ENCODE measurements at regions not wholly inside any gene's neighbourhood (a gene's known extent, or its start where the extent isn't known, plus 50 kb on each side); places are given as distances from the start of the nearest gene placed in this dataset.

DNA sequence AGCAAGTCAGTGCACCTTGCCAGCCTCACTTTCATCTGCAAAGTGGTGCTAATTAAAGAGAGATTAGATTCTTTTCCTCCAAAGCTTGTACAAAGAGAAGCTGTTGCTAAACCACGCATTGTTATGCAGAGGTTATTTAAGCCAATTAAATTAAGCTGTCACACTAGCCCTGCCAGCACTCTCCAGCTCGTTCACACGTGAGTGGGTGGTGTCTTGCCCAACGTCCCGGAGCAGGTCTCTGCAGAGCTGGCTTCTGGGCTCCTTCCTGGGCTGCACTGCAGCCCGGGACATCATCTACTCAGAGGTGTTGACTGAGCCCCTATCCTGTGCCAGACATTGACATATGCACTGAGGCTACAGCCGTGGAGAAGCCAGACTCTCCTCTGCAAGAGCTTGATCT is 401.6 kb upstream of the SULF2 start:
- Mint-ChIP-seq H3K4me3 (ENCODE audit: low read depth) (no peak overlapping the region), H3K9me3 (no peaks in the 10 kb centered on the region), H3K27me3 (ENCODE audit: low read depth) (no peaks in the 10 kb centered on the region), H3K27ac (no peak overlapping the region), H3K4me1 (ENCODE audit: low read depth) (no peaks in the 10 kb centered on the region), H3K36me3 (ENCODE audit: low read depth) (no peaks in the 10 kb centered on the region)
- intact Hi-C loops (cut with micrococcal nuclease) = no loop called here
- no peak for DNase-seq (ENCODE audit: low spot score)

DNA sequence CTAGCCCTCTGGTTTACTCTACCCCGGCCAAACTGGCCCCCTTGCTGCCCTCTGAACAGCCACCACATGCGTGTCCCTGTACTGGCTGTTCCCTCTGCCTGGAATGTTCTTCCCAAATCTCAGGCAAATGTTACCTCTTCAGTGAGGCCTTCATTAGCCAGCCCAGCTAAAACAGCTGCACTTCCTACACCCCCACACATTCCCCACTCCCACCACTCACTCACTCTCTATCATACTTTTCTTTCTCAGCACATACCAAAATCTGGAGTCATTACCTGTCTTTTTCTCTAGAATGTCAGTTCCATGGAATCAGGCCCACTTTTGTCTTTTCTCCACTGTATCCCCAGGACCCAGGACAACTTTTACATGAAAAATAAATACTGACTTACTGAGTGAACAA is 401.2 kb upstream of the SULF2 start:
- Mint-ChIP-seq H3K36me3 (ENCODE audit: low read depth) (no peaks in the 10 kb centered on the region), H3K9me3 (no peaks in the 10 kb centered on the region), H3K27me3 (ENCODE audit: low read depth) (no peaks in the 10 kb centered on the region), H3K4me3 (ENCODE audit: low read depth) (no peak overlapping the region), H3K27ac (no peak overlapping the region), H3K4me1 (ENCODE audit: low read depth) (no peaks in the 10 kb centered on the region)
- DNase-seq (ENCODE audit: low spot score) = no peak
- intact Hi-C loops (cut with micrococcal nuclease) = no loop called here

DNA sequence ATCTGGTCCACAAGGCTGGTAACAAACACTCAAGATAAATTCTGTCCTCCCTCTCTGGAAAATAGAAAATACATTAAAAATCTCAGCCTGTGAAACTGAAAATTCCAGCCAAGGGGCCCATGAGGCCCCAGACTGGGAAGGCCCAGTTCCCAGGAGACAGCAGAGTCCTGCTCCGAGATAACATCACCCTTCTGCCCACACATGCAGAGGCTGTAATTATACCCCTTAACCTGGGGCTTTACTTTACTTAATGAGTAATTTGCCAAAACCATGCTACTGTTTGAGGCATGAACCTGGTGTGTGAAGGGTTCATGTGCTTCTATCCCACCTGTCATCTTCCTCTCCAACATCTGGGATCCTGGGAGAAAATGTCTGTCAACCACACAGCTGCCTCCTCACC is 398.9 kb upstream of the SULF2 start:
- no peak for DNase-seq (ENCODE audit: low spot score)
- H3K36me3 Mint-ChIP-seq (ENCODE audit: low read depth) = no peaks in the 10 kb centered on the region
- no peaks in the 10 kb centered on the region for H3K4me1 Mint-ChIP-seq (ENCODE audit: low read depth)
- no peaks in the 10 kb centered on the region for H3K9me3 Mint-ChIP-seq
- intact Hi-C loops (cut with micrococcal nuclease) = no loop called here
- H3K27ac Mint-ChIP-seq = no peak overlapping the region
- no peaks in the 10 kb centered on the region for H3K27me3 Mint-ChIP-seq (ENCODE audit: low read depth)
- no peak overlapping the region for H3K4me3 Mint-ChIP-seq (ENCODE audit: low read depth)

DNA sequence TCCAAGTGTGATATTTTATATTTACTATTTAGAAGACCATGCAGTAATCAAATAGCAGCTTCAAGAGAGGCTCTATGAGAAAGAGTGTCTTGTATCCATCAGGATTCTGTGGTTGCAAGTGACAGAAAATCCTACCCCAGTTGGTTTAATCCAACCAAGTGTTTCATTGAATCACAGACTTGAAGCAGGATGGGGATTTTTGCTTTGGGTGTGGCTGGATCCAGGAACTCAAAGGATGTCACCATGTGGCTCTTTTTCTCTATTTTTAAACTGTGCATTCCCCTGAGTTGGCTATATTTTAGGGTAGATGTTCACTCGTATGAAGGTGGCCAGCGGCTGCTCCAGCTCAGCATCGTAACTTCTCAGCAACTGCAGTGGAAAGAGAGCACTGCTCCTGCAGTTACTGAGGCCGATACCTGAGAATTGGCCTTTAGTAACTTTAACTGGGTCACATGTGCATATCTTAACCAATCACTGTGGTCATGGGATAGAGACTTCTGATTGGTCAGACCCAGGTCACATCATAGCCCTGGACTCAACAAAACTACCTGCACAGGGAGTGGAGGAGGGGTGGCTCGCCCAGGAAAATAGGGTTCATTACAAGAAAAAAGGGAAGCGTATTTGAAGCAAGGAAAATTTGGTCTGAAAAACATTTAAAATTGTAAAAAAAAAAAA is 396.1 kb upstream of the SULF2 start:
- Mint-ChIP-seq H3K4me1 (ENCODE audit: low read depth) (no peaks in the 10 kb centered on the region), H3K36me3 (ENCODE audit: low read depth) (no peaks in the 10 kb centered on the region)
- DNase-seq (ENCODE audit: low spot score) = no peak

DNA sequence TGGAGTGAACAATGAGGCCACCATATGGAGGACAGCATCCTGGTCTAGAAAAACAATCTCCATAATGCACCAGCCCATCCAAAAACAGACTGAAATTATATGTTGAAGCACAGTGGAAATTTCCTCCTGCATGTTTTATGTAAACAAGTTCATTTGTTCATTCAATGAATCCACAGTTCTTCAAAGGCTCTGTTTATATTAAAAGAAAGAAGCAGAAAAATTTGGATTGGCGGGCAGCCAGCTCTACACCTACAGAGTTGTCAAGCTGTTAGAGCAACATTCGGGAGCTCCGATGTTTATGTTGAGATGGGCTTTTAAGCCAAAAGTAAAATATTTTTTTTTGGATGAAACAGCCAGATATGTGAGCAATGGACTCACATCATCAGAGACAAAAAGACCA is 395.3 kb upstream of the SULF2 start:
- intact Hi-C loops (cut with micrococcal nuclease) = no loop called here
- H3K27me3 Mint-ChIP-seq (ENCODE audit: low read depth) = no peaks in the 10 kb centered on the region
- no peaks in the 10 kb centered on the region for H3K9me3 Mint-ChIP-seq
- no peaks in the 10 kb centered on the region for H3K36me3 Mint-ChIP-seq (ENCODE audit: low read depth)
- no peaks in the 10 kb centered on the region for H3K4me1 Mint-ChIP-seq (ENCODE audit: low read depth)
- no peak for DNase-seq (ENCODE audit: low spot score)
- H3K4me3 Mint-ChIP-seq (ENCODE audit: low read depth) = no peak overlapping the region
- H3K27ac Mint-ChIP-seq = no peak overlapping the region

More for the DNA sequence above, 396.1 kb upstream of the SULF2 start:
- no peak overlapping the region for H3K27ac Mint-ChIP-seq
- H3K4me3 Mint-ChIP-seq (ENCODE audit: low read depth) = no peak overlapping the region
- intact Hi-C loops (cut with micrococcal nuclease) = no loop called here
- H3K9me3 Mint-ChIP-seq = no peaks in the 10 kb centered on the region
- H3K27me3 Mint-ChIP-seq (ENCODE audit: low read depth) = no peaks in the 10 kb centered on the region

DNA sequence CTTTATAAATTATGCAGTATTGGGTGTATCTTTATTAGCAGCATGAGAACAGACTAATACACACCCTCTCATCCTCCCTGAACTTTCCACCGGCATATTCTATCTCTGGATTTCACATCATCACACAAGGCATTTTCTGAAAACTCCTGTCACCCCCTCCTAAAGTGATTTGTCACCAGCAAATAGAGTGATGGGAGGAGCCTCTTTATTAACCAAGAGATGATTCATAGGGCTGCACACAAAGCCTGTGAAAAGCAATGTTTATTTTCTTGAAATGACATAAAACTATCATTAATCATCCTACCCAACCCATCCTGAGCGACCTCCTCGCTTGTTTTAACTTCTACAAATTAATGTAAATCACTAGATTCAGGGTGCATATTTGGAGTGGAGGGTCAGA is 394.7 kb upstream of the SULF2 start:
- no peaks in the 10 kb centered on the region for H3K27me3 Mint-ChIP-seq (ENCODE audit: low read depth)
- no peaks in the 10 kb centered on the region for H3K4me1 Mint-ChIP-seq (ENCODE audit: low read depth)
- no peak overlapping the region for H3K27ac Mint-ChIP-seq
- H3K4me3 Mint-ChIP-seq (ENCODE audit: low read depth) = no peak overlapping the region
- no peaks in the 10 kb centered on the region for H3K9me3 Mint-ChIP-seq
- H3K36me3 Mint-ChIP-seq (ENCODE audit: low read depth) = no peaks in the 10 kb centered on the region
- DNase-seq (ENCODE audit: low spot score) = no peak
- intact Hi-C loops (cut with micrococcal nuclease) = no loop called here

DNA sequence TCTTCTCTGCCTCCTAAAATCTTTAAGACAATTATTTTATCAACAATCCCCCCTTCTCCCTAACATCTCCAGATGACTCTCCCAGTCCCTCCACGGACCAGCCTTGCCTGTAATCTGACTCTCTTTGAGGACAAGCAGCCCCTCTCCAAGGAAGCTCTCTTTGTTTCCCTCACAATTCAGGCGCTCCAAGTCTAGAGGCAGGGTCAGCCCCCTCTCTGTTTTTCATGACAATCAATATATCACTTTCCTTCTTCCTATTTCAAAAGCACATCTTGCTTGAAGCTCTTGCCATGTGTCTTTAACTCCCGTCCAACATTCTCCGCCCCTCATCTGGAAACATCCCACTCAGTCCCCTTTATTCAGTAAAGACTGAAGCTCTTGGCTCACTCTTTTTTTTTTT is 393.4 kb upstream of the SULF2 start:
- Mint-ChIP-seq H3K9me3 (no peaks in the 10 kb centered on the region), H3K4me1 (ENCODE audit: low read depth) (no peaks in the 10 kb centered on the region), H3K36me3 (ENCODE audit: low read depth) (no peaks in the 10 kb centered on the region), H3K27me3 (ENCODE audit: low read depth) (no peaks in the 10 kb centered on the region), H3K27ac (no peak overlapping the region), H3K4me3 (ENCODE audit: low read depth) (no peak overlapping the region)
- intact Hi-C loops (cut with micrococcal nuclease) = no loop called here
- no peak for DNase-seq (ENCODE audit: low spot score)

DNA sequence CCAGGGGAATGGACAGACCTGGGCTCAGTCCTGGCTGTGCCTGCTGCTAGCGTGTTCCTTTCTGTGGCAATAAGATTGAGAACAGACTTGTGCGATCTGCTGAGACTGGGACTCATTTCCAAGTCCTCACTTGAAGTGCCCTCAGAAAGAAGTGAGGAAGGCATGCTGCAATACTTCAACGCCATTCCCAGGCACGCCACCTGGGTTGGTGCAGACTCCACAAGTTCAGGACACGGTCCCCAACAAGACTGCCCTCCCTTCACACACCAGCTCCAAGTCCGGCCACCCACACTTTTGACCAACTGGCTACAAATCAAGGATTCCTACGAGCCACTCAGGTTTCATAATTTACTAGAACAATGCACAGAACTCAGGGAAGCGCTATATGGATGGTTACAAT is 391.8 kb upstream of the SULF2 start:
- intact Hi-C loops (cut with micrococcal nuclease) = no loop called here
- no peaks in the 10 kb centered on the region for H3K9me3 Mint-ChIP-seq
- no peaks in the 10 kb centered on the region for H3K27me3 Mint-ChIP-seq (ENCODE audit: low read depth)
- DNase-seq (ENCODE audit: low spot score) = no peak
- no peaks in the 10 kb centered on the region for H3K4me1 Mint-ChIP-seq (ENCODE audit: low read depth)
- H3K36me3 Mint-ChIP-seq (ENCODE audit: low read depth) = no peaks in the 10 kb centered on the region
- no peak overlapping the region for H3K27ac Mint-ChIP-seq
- H3K4me3 Mint-ChIP-seq (ENCODE audit: low read depth) = no peak overlapping the region

DNA sequence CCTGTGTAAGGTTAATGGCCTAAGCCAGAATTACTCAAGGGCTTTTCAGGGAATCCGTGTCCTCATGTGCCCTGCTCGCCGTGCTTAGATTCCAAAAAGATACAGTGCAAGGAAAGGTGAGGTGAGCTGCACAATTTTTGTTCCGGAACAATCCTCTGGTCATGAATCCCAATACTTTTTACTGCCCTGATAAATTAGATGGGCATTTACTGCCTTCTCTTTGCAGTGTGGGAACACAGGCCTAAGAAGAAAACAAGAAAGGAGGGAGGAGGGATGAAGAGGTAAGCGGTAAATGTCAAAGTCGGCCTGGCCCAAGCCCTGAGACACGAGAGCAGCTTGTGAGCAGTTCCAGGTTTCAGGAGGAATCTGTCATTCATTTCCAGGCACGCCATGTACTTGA is 390.9 kb upstream of the SULF2 start:
- no peak overlapping the region for H3K4me3 Mint-ChIP-seq (ENCODE audit: low read depth)
- H3K27me3 Mint-ChIP-seq (ENCODE audit: low read depth) = no peaks in the 10 kb centered on the region
- intact Hi-C loops (cut with micrococcal nuclease) = no loop called here
- no peak for DNase-seq (ENCODE audit: low spot score)
- no peaks in the 10 kb centered on the region for H3K4me1 Mint-ChIP-seq (ENCODE audit: low read depth)
- H3K36me3 Mint-ChIP-seq (ENCODE audit: low read depth) = no peaks in the 10 kb centered on the region
- H3K27ac Mint-ChIP-seq = no peak overlapping the region
- no peaks in the 10 kb centered on the region for H3K9me3 Mint-ChIP-seq

DNA sequence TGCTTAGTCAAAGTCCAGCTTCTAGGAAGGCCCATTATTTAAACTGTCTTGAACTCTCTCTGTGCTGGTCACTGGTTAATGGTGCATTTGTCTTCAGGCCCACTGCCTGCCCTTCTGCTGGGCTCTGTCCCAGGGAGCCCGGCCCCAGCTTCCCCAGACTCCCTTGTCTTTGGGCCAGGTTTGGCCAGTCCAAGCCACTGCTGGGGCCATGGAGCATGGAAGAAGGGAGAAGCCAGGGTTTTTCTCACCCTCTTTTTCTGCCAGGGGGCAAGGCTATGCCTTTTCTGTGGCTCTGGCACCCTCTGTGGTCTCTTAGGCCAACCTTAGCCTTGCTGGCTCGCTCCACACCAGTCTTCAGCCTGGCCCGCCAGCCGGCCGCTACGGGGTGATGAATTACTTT is 390.0 kb upstream of the SULF2 start:
- intact Hi-C loops (cut with micrococcal nuclease) = no loop called here
- Mint-ChIP-seq H3K4me1 (ENCODE audit: low read depth) (no peaks in the 10 kb centered on the region), H3K4me3 (ENCODE audit: low read depth) (no peak overlapping the region), H3K36me3 (ENCODE audit: low read depth) (no peaks in the 10 kb centered on the region), H3K9me3 (no peaks in the 10 kb centered on the region), H3K27ac (no peak overlapping the region), H3K27me3 (ENCODE audit: low read depth) (no peaks in the 10 kb centered on the region)
- no peak for DNase-seq (ENCODE audit: low spot score)

DNA sequence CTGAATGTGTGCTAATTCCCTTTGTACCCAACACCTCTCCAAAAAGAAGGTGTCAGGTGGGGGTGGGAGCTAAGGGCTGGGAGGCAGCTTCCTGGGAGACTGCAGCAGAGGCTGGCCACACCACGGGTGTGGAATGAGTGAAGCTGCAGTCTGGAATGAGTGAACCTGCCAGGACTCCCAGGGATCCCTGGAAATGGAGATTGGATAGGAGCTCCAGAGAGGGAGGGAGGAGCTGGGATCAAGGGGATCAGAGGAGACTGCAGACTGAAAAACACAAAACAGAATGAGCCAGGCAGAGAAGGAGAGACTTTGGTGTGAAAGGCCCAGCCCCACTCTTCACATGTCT is 387.0 kb upstream of the SULF2 start:
- H3K27ac Mint-ChIP-seq = no peak overlapping the region
- H3K9me3 Mint-ChIP-seq = no peaks in the 10 kb centered on the region
- no peak for DNase-seq (ENCODE audit: low spot score)
- no peaks in the 10 kb centered on the region for H3K27me3 Mint-ChIP-seq (ENCODE audit: low read depth)
- no peak overlapping the region for H3K4me3 Mint-ChIP-seq (ENCODE audit: low read depth)
- intact Hi-C loops (cut with micrococcal nuclease) = no loop called here
- H3K36me3 Mint-ChIP-seq (ENCODE audit: low read depth) = no peaks in the 10 kb centered on the region
- no peaks in the 10 kb centered on the region for H3K4me1 Mint-ChIP-seq (ENCODE audit: low read depth)

DNA sequence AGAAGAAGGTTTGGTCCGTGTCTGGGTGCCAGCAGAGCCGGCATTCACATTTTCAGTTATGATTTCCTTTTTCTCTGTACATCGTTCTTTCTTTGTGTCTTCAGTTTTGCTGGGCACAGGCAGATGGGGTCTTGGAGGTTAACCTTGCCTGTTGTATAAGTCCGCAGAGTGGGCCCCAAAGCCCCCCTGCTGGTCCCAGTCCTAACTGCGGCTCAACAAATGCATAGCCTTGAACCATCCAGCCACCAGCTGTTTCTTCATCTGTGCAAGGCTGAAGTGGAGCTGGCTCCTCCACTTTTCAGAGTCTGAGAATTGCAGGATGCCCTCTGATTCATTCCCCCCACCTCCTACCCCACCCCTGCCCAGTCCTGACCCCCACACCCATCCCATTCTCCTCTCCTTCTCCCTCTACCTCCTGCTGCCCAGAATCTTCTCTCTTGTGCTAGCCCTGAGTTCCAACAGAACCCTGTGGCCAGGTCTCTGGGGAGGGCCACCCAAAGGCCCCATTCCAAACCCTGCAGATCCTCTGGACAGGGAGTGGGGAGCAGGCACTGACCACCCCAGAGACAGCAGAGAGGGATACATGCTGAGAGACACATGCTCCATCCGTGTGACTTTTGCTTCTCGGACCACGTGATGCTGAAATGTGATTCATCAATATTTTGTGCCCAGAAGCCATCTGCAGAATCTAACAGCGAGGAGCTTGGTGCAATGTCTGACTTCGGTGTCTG is 386.5 kb upstream of the SULF2 start:
- Mint-ChIP-seq H3K4me3 (ENCODE audit: low read depth) (no peak overlapping the region), H3K4me1 (ENCODE audit: low read depth) (no peaks in the 10 kb centered on the region), H3K27ac (no peak overlapping the region), H3K36me3 (ENCODE audit: low read depth) (no peaks in the 10 kb centered on the region), H3K9me3 (no peaks in the 10 kb centered on the region), H3K27me3 (ENCODE audit: low read depth) (no peaks in the 10 kb centered on the region)
- no peak for DNase-seq (ENCODE audit: low spot score)
- intact Hi-C loops (cut with micrococcal nuclease) = no loop called here

DNA sequence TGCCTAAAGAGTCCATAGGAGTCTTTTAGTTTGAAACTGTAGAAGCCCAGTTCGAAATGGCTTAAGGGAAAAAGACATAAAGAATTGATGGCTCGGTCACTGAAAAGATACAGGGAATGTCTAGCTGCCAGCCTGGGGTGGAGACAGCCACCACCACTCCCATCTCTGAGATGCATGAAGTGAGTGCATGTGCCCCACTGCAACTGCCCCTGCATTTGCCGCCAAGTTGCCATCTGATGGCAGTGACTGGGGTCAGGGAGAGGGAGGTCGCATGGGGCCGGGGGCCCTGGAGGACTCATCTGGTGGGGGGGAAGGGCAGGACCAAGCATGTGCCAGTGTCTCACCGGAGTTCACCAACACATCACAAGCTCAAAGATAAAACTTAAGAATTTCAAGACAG is 385.8 kb upstream of the SULF2 start:
- Mint-ChIP-seq H3K4me3 (ENCODE audit: low read depth) (no peak overlapping the region), H3K27me3 (ENCODE audit: low read depth) (no peaks in the 10 kb centered on the region), H3K4me1 (ENCODE audit: low read depth) (no peaks in the 10 kb centered on the region), H3K36me3 (ENCODE audit: low read depth) (no peaks in the 10 kb centered on the region), H3K9me3 (no peaks in the 10 kb centered on the region), H3K27ac (no peak overlapping the region)
- no peak for DNase-seq (ENCODE audit: low spot score)
- intact Hi-C loops (cut with micrococcal nuclease) = no loop called here

DNA sequence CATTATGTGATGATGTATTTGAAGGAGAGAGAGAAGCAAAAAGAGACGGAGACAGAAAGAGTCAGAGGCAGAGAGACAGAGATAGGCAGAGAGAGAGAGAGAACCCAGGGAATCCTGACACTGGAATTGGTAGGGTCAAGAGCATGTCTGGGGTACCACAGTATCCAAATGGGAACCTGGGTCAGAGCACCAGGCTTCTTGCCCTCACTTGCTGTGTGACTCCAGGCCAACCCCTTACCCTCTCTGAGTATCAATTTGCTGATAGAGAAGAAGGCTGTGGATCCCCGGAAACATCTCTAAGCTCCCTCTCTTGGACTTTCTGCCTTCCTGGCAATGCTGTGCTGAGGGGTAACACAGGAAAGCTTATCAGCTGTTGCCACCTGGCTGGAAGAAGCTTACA is 385.3 kb upstream of the SULF2 start:
- DNase-seq (ENCODE audit: low spot score) = no peak
- H3K27me3 Mint-ChIP-seq (ENCODE audit: low read depth) = no peaks in the 10 kb centered on the region
- no peaks in the 10 kb centered on the region for H3K9me3 Mint-ChIP-seq
- H3K4me3 Mint-ChIP-seq (ENCODE audit: low read depth) = no peak overlapping the region
- intact Hi-C loops (cut with micrococcal nuclease) = no loop called here
- H3K4me1 Mint-ChIP-seq (ENCODE audit: low read depth) = no peaks in the 10 kb centered on the region
- no peak overlapping the region for H3K27ac Mint-ChIP-seq
- no peaks in the 10 kb centered on the region for H3K36me3 Mint-ChIP-seq (ENCODE audit: low read depth)
